Activated T-cell treated with anti-CD3 and anti-CD28 coated beads for 4 hours (primary cell): ENCODE measurements at regions not wholly inside any gene's neighbourhood (a gene's known extent, or its start where the extent isn't known, plus 50 kb on each side); places are given as distances from the start of the nearest gene placed in this dataset.

Source experiments
- DNase-seq: peaks from one replicate; pipeline ENCODE4 v3.0.0-alpha.2; 2020

- DNase-seq: no peak
These were observed 126.1 kb upstream of the FUT8 start for GRCh38 chr14:65286443-65286842.

- peak; percentile 25 for DNase-seq
These were observed 125.0 kb upstream of the FUT8 start for GRCh38 chr14:65287264-65288131.

DNA sequence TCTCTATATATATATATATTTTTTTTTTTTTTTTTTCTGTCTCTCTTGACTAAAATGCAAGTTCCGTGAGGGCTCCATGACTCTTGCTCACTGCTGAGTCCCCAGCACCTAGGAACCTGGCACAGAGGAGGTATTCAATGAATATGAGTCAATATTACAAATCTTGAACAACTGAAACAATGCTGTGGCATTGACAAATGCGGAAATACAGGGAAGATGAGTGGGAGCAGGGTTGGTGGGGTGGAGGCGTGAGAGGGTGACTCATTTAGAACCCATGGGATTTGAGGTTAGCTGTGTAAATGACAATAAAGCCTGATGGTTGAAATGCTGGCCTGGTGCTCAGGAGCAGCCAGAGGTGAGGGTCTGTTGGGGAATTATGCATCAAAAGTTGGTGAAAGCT is 121.7 kb upstream of the FUT8 start:
- DNase-seq: no peak

GRCh38 chr14:65291531-65291930 is 121.0 kb upstream of the FUT8 start:
- no peak for DNase-seq

DNA sequence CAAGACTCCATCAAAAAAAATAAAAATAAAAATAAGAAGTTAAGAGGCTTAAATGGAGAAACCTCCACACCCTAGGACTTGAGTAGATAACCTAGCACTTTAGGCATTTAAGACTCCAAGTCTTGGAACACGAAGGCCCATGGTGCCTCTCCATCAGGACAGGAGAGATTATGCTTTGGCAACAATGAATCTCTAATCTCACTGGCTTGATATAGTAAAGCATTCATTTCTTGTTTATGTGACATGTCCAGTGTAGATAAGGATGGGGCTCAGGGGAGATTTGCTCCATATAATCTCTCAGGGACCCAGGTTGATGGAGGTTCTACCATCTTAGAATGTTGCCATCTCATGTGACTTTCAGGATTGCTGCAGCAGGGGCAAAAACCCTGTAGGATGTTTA is 117.7 kb upstream of the FUT8 start:
- no peak for DNase-seq

- no peak for DNase-seq
These were observed 116.1 kb upstream of the FUT8 start for GRCh38 chr14:65296402-65296801.

- no peak for DNase-seq
These were observed 115.7 kb upstream of the FUT8 start for GRCh38 chr14:65296876-65297275.

DNA sequence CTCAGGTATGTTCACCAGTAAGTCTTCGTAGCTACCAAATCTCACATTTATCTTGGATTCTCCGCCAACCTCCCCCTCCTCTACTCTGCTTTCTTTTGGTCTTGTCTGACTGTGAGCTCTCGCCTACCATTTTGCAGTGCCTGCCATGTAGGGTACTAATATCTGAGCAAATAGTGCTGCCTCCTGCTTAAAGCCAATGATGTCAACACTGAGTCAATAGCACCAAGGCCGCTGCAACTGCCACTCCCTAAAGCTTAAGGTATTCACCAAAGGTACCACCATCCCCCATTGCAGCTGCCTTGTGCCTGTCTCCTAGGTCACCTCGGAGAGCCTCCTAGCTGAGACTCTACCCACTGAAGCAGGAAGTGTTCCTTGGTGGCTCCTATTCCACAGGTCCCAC is 114.8 kb upstream of the FUT8 start:
- no peak for DNase-seq

DNA sequence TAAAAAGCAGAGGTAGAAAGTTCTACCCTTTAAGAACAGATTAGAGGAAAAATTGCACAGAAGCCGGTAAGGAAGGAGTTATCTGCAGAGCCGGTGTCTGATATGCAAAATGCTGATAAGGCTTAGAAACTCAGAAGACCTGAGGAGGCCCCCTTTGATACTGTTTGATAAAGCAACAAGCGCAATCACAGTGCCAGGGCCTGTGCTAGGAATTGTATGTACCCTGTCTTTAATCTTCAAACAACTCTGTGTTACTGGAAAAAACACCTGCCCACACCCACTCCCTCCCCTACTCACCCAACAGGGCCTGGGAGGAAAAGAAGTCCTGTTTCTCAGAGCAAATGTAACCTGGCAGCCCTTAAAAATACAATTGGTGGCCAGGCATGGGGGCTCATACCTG is 112.7 kb upstream of the FUT8 start:
- no peak for DNase-seq

DNA sequence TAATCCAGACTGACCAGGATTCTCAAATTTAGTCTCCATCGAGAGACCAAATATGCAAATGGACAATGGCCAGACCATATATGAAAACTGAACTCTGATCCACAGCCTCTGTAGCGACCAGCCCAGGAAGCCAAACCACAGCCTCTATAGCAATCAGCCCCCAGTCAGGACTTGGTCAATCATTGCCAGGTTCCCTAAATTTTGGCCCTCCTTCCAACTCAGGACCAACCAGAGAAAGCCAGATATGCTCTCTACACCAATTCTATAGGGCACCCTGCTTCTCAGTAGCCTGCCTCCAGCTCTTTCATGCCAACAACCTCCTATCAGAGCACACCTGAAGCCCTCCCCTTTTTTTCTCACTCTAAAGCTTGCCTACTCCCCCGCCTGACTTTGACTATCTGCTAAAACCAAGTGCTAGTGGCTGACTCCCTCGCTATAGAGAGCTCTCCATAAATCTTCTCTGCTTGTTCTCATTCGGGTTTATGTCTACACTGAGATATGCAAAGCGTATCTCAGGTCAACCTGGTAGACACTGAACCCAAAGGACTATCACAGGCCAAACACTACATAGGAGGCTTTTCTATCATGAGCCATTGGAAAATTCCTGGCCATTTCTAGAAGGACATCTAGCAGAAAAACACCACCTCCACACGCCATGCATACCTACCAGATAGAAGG is 110.5 kb upstream of the FUT8 start:
- no peak for DNase-seq

DNA sequence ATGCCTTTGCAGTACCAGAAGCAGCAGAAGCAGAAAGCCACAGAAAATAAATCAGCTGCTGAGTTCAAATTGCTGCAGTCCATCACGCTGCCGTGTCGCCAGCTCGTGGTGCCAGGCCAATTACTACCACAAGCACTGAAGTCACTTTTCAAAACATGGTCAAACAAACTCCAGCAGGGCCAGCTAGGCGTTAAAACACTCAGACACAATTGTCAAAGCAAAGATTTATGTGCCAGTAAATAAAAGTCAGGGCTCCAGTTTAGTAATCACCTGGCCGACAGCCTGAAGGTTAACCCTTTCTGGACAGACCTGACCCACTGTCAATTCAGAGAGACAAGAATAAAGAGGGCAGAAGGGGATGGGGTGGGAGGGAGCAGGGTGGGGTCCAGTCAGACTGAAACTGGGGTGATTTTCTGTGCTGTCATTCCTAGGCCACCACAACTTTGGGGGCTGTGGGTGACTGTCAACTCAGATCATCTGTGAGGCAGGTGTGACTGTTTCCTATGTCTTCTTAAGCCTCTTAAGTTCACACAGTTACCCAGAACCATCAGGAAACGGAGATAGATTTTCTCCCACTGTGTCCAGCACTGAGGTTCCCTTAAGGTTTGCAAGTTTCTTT is 109.8 kb upstream of the FUT8 start:
- DNase-seq: no peak

DNA sequence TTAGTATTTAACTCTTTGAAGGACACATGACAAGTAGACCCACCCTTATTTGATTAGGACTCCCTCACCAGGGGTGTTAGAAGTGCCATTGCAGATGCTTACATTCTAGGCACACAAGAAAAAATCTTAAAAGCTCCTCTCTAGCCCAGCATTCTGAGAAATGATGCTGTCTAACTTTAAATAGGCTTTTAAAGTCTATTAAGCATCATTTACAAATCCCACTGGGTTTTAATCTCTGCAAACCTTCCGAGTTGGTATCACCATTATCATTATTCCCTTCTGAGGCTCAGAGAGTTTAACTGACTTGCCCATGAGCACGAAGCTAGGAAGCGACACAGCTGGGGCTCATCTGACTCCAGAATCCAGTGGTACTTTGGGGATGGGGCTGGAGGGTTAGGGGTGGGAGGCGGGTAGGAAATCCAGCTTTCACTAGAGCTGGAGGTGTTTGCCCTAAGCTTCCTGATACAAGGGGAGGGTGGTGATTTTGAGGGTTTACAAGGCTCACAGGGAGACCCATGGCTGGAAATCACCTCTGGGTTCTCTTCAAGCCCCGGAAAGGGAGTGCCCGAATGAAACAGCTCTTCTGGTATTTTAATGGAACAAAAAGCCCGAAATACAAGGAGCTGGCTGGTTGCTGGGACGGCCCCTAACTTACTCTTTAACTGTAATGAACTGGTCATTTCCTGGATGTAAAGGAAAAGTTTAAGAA is 109.2 kb upstream of the FUT8 start:
- no peak for DNase-seq

GRCh38 chr14:65303899-65304222 is 108.7 kb upstream of the FUT8 start:
- DNase-seq: no peak

- DNase-seq: no peak
These were observed 108.3 kb upstream of the FUT8 start for GRCh38 chr14:65304239-65304638.

GRCh38 chr14:65304963-65305362 is 107.6 kb upstream of the FUT8 start:
- DNase-seq: no peak

DNA sequence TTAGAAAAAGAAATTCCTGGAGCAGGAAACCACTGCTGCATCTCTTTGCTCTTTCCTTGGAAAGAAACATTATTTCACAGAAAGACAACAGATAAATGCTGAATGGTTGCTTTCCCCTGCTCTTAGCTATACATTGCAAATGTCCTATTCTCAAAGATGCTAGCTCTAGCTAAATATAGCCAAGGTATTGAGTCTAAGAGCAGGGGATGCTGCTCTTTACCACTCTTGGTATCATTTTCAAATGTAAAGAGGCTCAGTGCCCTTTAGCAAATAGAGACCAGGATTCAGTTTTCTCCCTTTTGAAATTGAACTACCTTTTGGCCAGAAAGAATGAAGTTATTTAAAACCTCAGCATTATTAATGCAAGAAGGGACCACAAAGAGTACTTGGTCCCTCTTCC is 104.0 kb upstream of the FUT8 start:
- no peak for DNase-seq

DNA sequence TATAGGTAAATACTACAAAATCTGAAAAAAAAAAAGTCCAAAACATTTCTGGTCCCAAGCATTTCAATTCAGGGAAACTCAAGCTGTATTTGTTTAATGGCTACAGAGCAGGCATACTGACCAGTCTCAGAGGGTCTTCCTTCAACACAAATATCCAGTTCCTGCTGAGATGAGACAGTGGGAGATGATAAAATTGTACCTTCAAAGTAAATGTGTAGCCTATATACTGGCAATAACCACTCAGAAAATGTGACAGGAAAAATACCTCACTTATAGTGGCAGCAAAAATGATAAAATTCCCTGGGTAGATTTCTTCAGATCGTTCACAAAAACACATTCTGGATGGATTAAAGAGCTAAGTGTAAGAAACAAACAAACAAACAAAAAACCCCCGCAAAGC is 102.0 kb upstream of the FUT8 start:
- no peak for DNase-seq

- no peak for DNase-seq
These were observed 99.7 kb upstream of the FUT8 start for GRCh38 chr14:65312859-65313258.

DNA sequence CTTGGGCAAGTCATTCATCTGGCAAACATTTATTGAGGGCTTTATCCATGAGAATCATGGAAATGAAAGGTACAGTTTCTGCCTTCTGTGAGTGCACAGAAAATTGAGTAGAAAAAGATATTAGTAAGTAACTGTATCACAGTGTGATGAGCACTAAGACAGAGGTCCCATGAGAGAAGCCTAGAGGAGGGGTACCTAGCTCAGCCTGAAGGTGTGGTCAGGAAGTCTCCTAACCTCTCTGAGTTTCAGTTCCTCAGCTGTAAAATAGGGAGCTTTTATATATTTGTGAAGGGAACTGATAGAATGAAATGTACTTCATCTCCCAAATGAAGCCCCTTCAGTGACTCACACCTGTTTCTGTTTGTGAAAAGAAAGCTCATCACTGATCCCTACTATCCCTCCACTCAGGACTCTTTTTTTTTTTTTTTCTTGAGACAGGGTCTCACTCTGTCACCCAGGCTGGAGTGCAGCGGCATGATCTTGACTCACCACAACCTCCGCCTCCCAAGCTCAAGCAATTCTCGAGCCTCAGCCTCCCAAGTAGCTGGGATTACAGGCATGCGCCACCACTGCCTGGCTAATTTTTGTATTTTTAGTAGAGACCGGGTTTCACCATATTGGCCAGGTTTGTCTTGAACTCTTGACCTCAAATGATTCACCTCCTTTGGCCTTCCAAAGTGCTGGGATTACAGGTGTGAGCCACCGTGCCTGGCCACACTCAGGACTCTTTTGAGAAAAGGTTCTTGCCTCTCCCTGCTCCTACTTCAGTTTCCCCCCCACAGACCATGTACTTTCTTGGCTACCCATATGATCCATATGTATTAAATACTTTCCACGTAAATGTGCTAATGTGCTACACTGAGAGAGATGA is 93.7 kb upstream of the FUT8 start:
- no peak for DNase-seq

- no peak for DNase-seq
These were observed 91.7 kb upstream of the FUT8 start for GRCh38 chr14:65320661-65321308.

DNA sequence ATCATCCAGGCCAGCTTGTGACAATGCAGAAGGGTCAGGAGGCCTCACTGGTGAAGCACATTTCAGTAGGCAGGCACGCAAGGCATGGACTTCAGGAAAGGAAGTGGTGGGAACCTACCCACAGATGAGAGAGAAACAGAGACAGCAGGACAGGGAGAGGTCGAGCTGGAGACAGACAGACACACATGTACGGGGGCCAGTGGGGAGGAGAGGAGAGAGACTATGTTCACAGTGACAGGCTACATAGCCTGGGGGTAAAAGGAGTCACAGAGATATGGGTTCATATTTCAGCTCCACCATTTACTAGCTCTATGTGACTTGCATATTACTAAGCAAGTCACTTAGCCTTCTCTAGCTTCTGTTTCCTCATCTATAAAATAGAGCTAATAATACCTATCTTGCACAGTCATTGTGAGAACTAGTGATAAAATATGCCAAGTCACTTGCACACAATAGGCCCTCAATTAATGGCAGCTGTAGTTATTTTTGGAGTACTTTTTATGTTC is 91.1 kb upstream of the FUT8 start:
- DNase-seq: no peak

DNA sequence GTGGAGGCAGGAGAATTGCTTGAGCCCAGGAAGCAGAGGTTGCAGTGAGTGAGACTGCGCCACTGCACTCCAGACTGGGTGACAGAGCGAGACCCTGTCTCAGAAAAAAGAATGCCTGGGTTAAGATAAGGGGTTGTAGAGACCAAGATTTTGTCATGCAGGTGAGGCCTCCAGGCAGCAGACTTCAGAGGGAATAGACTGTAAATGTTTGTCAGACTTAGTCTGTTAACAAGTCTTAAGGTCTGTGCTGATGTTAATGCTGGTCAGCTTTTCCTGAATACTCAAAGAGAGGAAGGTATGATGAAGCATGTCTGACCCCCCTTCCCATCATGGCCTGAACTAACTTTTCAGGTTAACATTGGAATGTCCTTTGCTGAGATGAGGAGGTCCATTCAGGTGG is 83.0 kb upstream of the FUT8 start:
- no peak for DNase-seq
